GM21619 (cell line): ENCODE measurements at regions not wholly inside any gene's neighbourhood (a gene's known extent, or its start where the extent isn't known, plus 50 kb on each side); places are given as distances from the start of the nearest gene placed in this dataset.
"Not testable (repeated sequence)": the region's sequence is repeated elsewhere in the genome, so short reads cannot be mapped to it uniquely, and the experiment has no call there.

Experiments used
- ATAC-seq: cut with Tn5 transposase; IDR thresholded peaks from one replicate; pipeline ENCODE4 v1.9.1; 2021; ENCODE audit not compliant: unreplicated experiment

- ATAC-seq = no peak
Observed at GRCh38 chr13:80555796-80556678, 215.1 kb upstream of the SPRY2 start.

- ATAC-seq = no peak
Observed at GRCh38 chr13:80552851-80553440, 212.0 kb upstream of the SPRY2 start.

DNA sequence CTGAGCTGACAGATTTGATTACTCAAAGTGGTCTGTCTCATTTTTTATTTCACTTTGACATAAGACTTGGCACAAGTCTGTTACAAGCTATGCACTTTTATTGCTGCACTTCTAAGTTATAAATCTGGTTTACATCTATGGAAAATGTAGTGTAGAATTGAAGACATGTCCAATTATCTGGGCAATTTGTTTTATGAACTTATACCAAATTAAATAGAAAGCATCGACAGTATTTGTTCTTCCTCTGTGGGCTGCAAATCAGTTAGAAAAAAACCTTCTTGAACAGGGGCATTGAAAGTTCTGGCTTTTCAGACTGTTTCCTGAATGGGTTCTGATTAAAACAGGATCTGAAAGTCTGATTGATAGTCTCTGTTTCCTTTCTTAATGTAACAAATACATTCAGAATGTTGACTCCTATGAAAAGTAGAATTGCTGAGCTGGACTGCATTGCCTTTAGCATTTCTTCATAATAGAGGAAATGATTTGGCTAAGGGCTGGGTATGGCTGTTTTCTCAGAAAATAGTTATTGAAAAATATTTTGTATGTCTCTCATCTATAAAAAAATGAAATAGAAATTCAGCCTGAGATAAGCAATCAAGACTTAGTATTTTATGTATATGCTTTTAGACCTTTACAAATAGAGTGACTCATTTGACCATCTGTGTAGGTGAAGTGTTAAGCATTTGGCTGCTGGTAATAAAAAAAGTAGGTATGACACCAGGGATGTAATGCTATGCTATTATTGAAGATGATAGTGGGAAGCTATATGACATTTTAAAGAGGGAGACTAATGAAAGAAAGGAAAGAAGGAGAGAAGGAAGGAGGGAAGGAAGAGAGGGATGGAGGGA is 210.9 kb upstream of the SPRY2 start:
- no peak for ATAC-seq

DNA sequence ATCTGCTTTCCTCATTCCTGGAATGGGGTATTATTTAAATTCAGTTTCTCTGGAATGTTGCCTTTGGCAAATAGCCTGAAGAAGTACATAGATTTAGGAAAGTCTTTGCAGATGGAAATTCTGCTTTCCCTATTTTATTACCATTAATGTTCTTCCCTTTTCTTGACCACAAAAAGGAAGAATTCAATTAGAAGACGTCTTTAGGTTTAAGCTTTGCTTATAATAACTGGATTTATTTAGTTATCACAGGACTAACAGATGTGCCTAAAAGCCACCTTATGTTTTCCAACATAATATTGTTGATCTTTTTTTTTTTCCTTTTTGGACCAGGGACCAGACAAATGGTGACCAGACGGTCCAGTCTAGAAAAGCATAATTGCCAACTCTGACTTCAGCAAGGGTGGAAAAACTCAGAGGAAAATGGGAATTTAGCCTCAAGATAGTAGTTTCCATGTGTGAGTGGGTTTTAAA is 210.1 kb upstream of the SPRY2 start:
- no peak for ATAC-seq

- ATAC-seq = no peak
Observed at GRCh38 chr13:80548915-80549314, 208.0 kb upstream of the SPRY2 start.

GRCh38 chr13:80547885-80548825 is 207.2 kb upstream of the SPRY2 start:
- no peak for ATAC-seq

- ATAC-seq = no peak
Observed at GRCh38 chr13:80547341-80547740, 206.4 kb upstream of the SPRY2 start.

DNA sequence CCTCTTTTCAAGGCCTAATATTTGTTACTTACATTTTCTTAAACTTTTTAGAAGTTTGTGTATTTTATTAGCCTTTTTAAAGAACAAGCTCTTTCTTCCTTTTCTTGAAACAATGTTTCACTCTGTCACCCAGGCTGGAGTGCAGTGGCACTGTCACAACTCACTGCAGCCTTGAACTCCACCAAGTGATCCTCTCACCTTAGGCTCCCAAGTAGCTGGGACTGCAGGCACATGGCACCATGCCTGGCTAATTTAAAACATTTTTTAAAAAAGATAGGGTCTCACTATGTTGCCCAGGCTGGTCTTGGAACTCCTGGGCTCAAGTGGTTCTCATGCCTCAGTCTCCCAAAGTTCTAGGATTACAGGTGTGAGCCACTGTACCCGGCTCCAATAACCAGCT is 192.2 kb upstream of the SPRY2 start:
- no peak for ATAC-seq

DNA sequence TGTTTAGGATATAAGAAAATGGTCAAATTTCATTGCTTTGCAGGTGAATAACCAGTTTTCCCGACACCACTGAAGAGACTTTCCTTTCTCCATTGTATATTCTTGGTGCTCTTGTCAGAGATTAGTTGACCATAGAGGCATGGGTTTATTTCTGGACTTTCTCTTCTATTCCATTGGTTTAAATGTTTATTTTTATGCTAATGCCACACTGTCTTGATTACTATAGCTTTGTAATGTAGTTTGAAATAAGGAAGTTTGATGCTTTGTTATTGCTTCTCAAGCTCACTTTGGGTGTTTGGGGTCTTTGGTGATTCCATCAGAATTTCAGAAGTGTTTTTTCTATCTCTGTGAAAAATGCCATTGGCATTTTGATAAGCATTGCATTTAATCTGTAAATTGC is 190.0 kb upstream of the SPRY2 start:
- ATAC-seq = no peak

DNA sequence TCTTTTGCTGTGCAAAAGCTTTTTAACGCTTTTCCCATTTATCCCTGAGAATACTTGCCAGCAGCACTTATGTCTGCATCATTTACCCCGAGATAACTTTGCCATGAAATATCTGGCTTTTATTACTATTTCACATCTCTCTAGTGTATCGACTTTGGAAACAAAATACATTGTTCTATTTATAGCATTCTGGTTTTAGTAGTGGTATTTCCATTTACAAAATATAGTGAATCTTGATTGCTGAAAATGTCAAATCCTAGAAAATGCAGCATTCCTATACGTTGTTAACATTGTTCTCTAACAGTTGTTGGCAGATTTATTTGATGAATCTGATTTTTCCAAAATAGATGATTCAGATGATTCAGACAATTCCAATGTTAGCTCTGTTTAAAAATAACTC is 189.3 kb upstream of the SPRY2 start:
- no peak for ATAC-seq

DNA sequence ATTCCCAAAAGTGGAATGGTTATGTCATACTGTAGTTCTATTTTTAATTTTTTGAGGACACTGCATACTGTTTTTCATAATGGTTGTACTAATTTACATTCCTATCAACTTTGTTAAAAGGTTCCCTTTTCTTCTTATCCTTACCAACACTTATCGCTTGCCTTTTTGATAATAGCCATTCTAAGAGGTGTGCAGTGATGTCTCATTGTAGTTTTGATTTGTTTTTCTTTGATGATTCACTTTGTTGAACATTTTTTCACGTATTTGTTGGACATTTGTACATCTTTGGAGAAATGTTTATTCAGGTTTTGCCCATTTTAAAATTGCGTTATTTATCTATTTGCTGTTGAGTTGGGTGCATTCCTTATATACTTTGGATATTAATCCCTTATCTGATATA is 188.8 kb upstream of the SPRY2 start:
- ATAC-seq = no peak

- ATAC-seq = no peak
Observed at GRCh38 chr13:80528733-80529132, 187.8 kb upstream of the SPRY2 start.

GRCh38 chr13:80527400-80527799 is 186.5 kb upstream of the SPRY2 start:
- ATAC-seq = no peak

GRCh38 chr13:80524447-80525215 is 183.7 kb upstream of the SPRY2 start:
- no peak for ATAC-seq

DNA sequence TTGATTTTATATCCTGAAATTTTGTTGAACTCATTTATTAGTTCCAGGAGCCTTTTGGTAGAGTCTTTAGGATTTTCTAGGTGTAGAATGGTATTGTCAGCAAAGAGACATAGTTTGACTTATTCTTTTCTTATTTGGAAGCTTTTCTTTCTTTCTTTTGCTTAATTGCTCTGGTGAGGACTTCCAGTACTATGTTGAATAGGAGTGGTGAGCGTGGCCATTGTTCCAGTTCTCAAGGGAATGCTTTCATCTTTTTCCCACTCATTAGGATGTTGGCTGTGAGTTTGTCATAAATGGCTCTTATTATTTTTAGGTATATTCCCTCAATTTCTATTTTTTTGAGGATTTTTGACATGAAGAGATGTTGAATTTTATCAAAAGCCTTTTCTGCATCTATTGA is 182.2 kb upstream of the SPRY2 start:
- ATAC-seq = no peak

DNA sequence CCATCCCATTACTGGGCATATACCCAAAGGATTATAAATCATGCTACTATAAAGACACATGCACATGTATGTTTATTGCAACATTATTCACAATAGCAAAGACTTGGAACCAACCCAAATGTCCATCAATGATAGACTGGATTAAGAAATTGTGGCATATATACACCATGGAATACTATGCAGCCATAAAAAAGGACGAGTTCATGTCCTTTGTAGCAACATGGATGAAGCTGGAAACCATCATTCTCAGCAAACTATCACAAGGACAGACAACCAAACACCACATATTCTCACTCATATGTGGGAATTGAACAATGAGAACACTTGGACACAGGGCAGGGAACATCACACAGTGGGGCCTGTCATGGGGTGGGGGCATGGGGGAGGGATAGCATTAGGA is 181.5 kb upstream of the SPRY2 start:
- ATAC-seq = not testable (repeated sequence)

- no peak for ATAC-seq
Observed at GRCh38 chr13:80516818-80517348, 176.0 kb upstream of the SPRY2 start.

DNA sequence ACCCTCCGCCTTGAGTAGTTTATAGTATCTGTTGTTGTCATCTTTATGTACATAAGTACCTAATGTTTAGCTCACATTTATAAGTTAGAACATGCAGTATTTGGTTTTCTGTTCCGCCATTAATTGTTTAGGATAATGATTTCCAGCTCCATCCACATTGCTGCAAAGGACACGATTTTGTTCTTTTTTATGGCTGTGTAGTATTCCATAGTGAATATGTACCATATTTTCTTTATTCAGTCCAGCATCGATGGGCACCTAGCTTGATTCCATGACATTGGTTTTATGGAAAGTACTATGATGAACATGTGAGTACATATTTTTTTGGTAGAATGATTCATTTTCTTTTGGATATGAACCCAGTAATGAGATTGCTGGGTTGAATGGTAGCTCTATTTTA is 174.4 kb upstream of the SPRY2 start:
- no peak for ATAC-seq

DNA sequence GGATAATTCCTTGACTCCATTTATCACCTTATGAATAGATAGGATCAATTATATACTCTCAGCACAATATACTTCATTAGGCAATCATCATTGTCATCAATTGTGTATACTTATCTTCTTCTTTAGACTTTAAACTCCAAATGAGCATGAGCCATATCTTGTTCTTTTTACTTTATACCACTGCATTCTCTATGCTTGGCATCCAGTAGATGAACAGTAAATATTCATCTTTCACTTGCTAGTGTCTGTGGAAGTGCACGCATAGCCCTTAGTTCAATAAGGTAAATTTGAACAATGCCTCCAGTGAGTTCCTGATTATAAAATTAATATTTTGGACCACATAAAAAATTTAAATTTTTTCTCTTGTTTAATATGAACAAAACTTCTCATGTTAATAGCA is 172.3 kb upstream of the SPRY2 start:
- no peak for ATAC-seq

DNA sequence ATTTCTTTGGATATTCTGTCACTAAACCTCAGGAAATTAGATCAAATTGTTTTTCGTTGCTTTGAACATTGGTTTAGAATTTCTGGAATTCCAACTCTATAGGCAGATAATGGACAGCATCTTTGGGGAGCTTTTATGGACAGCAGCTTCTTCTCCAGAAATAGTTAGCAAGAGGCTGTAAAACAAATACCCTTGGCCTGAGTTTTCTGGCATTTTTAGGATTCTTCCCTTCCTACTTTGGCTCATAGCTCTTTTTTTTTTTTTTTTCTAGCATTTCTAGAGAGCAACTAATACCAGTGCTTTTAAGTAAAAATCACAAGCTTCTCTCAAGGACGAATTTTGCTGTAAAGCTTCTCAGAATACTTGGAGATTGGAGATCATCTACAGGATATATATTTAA is 169.8 kb upstream of the SPRY2 start:
- ATAC-seq = no peak
